ENCODE measurements at regions not wholly inside any gene's neighbourhood (a gene's known extent, or its start where the extent isn't known, plus 50 kb on each side); places are given as distances from the start of the nearest gene placed in this dataset.

- no peak for TF ChIP-seq CTCF (IDR thresholded peaks at IDR 0.05)
- TF ChIP-seq EP300 (IDR thresholded peaks at IDR 0.05), result no peak
Measured at GRCh38 chr22:27438271-27438980, 363.1 kb downstream of the MN1 start.
